IPS-11a (cell line): ENCODE measurements at regions not wholly inside any gene's neighbourhood (a gene's known extent, or its start where the extent isn't known, plus 50 kb on each side); places are given as distances from the start of the nearest gene placed in this dataset.
"Not testable (repeated sequence)": the region's sequence is repeated elsewhere in the genome, so short reads cannot be mapped to it uniquely, and the experiment has no call there.

Source experiments
- H3K4me3 ChIP-seq: one replicate; pipeline ENCODE4 v1.5.1; 2013; ENCODE audit warnings: low read depth, low read length, control low read depth

GRCh38 chr2:87567912-87568311 lies 180.0 kb upstream of the PLGLB2 start:
- H3K4me3 ChIP-seq: not testable (repeated sequence)

GRCh38 chr2:87568554-87569278 lies 179.2 kb upstream of the PLGLB2 start:
- not testable (repeated sequence) for H3K4me3 ChIP-seq

- H3K4me3 ChIP-seq: not testable (repeated sequence)
Observed at GRCh38 chr2:87569689-87570397, 178.0 kb upstream of the PLGLB2 start.

GRCh38 chr2:87571889-87572465 lies 175.9 kb upstream of the PLGLB2 start:
- not testable (repeated sequence) for H3K4me3 ChIP-seq

- not testable (repeated sequence) for H3K4me3 ChIP-seq
Observed at GRCh38 chr2:87572906-87573305, 175.0 kb upstream of the PLGLB2 start.

- not testable (repeated sequence) for H3K4me3 ChIP-seq
Observed at GRCh38 chr2:87573386-87574192, 174.3 kb upstream of the PLGLB2 start.

GRCh38 chr2:87574193-87575119 lies 173.4 kb upstream of the PLGLB2 start:
- H3K4me3 ChIP-seq: not testable (repeated sequence)

- not testable (repeated sequence) for H3K4me3 ChIP-seq
Observed at GRCh38 chr2:87575138-87575537, 172.7 kb upstream of the PLGLB2 start.

- not testable (repeated sequence) for H3K4me3 ChIP-seq
Observed at GRCh38 chr2:87577358-87577757, 170.5 kb upstream of the PLGLB2 start.

- H3K4me3 ChIP-seq: not testable (repeated sequence)
Observed at GRCh38 chr2:87582152-87582551, 165.7 kb upstream of the PLGLB2 start.

- H3K4me3 ChIP-seq: not testable (repeated sequence)
Observed at GRCh38 chr2:87582579-87582978, 165.3 kb upstream of the PLGLB2 start.

- H3K4me3 ChIP-seq: not testable (repeated sequence)
Observed at GRCh38 chr2:87583370-87583769, 164.5 kb upstream of the PLGLB2 start.

GRCh38 chr2:87583803-87584202 lies 164.1 kb upstream of the PLGLB2 start:
- H3K4me3 ChIP-seq: not testable (repeated sequence)

- H3K4me3 ChIP-seq: not testable (repeated sequence)
Observed at GRCh38 chr2:87584268-87584906, 163.5 kb upstream of the PLGLB2 start.

- H3K4me3 ChIP-seq: not testable (repeated sequence)
Observed at GRCh38 chr2:87587934-87588333, 160.0 kb upstream of the PLGLB2 start.

- not testable (repeated sequence) for H3K4me3 ChIP-seq
Observed at GRCh38 chr2:87592974-87593373, 154.9 kb upstream of the PLGLB2 start.

GRCh38 chr2:87593784-87594610 lies 153.9 kb upstream of the PLGLB2 start:
- H3K4me3 ChIP-seq: not testable (repeated sequence)

- not testable (repeated sequence) for H3K4me3 ChIP-seq
Observed at GRCh38 chr2:87594611-87594992, 153.3 kb upstream of the PLGLB2 start.

GRCh38 chr2:87595017-87595416 lies 152.9 kb upstream of the PLGLB2 start:
- H3K4me3 ChIP-seq: not testable (repeated sequence)
